Osteoblast (primary cell): ENCODE measurements at regions not wholly inside any gene's neighbourhood (a gene's known extent, or its start where the extent isn't known, plus 50 kb on each side); places are given as distances from the start of the nearest gene placed in this dataset.

Source experiments
- DNase-seq: peaks from one replicate; pipeline ENCODE4 v3.0.0; 2011; ENCODE audit warnings: low spot score, mixed read lengths; ENCODE audit not compliant: insufficient read length; ENCODE audit errors: missing footprints
- H2AFZ ChIP-seq: 2 replicates; pipeline ENCODE4 v1.6.0; 2011; ENCODE audit warnings: mild to moderate bottlenecking, low read length
- H3K27ac ChIP-seq: 2 replicates; pipeline ENCODE4 v1.5.1; 2011; ENCODE audit warnings: mild to moderate bottlenecking, low read depth, low read length, moderate library complexity
- H3K27me3 ChIP-seq: 2 replicates; pipeline ENCODE4 v1.6.0; 2012; ENCODE audit warnings: mild to moderate bottlenecking, control low read depth, inconsistent platforms, low read length, moderate library complexity; ENCODE audit not compliant: insufficient read depth
- H3K36me3 ChIP-seq: 2 replicates; pipeline ENCODE4 v1.5.1; 2011; ENCODE audit warnings: mild to moderate bottlenecking, low read length, control low read depth, moderate library complexity; ENCODE audit not compliant: insufficient read depth
- H3K4me1 ChIP-seq: 2 replicates; pipeline ENCODE4 v1.5.1; 2011; ENCODE audit warnings: mild to moderate bottlenecking, low read length, control low read depth, moderate library complexity; ENCODE audit not compliant: insufficient read depth
- H3K4me2 ChIP-seq: 2 replicates; pipeline ENCODE4 v1.6.0; 2011; ENCODE audit warnings: mild to moderate bottlenecking, low read length; ENCODE audit not compliant: insufficient read depth
- H3K4me3 ChIP-seq: fragments of 200-600 bp; sonication (generic); 3 replicates; pipeline ENCODE4 v1.5.1; 2012; ENCODE audit warnings: mild to moderate bottlenecking, low read length, inconsistent platforms; ENCODE audit not compliant: insufficient read depth
- H3K79me2 ChIP-seq: 2 replicates; pipeline ENCODE4 v1.6.0; 2012; ENCODE audit warnings: mild to moderate bottlenecking, low read length, control low read depth, inconsistent platforms; ENCODE audit not compliant: insufficient read depth
- H3K9me3 ChIP-seq: 2 replicates; pipeline ENCODE4 v1.5.1; 2011; ENCODE audit warnings: low read depth, low read length, control low read depth
- H4K20me1 ChIP-seq: 2 replicates; pipeline ENCODE4 v1.6.0; 2012; ENCODE audit warnings: mild to moderate bottlenecking, low read length, control low read depth; ENCODE audit not compliant: insufficient read depth
- CTCF ChIP-seq: IDR thresholded peaks from 2 replicates; pipeline ENCODE4 v1.5.1; 2011; ENCODE audit warnings: mild to moderate bottlenecking, low read depth, low read length, moderate library complexity; ENCODE audit errors: extremely low read depth

DNA sequence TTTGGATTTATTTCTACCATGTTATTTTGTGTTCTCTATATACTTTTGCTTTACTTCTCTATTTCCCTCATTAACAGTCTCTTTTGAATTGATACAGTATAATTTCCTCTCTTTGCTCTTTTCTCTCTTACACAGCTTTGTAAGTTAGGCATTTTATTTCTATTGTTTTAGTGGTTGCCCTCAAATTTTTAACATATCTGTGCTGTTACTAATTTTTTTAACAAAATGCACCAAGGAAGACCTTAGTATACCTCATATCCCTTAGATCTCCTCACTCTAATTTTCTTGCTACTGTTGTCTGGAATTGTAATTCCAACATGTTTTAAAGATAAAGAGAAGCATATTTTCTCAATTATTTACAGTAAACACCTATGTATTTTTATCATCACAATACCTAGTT, 416.8 kb upstream of the SLC14A2 start:
- Histone ChIP-seq H3K4me1 (peaks cover 3% of the 10 kb centered on the region), H3K9me3 (no peaks in the 10 kb centered on the region), H3K27me3 (no peaks in the 10 kb centered on the region), H2AFZ (no peak overlapping the region), H3K4me3 (no peak overlapping the region), H3K4me2 (no peak overlapping the region), H3K27ac (peak overlapping the region; percentile 51), H4K20me1 (no peaks in the 10 kb centered on the region), H3K36me3 (no peaks in the 10 kb centered on the region), H3K79me2 (no peaks in the 10 kb centered on the region)
- no peak for DNase-seq
- TF ChIP-seq CTCF: no peak

DNA sequence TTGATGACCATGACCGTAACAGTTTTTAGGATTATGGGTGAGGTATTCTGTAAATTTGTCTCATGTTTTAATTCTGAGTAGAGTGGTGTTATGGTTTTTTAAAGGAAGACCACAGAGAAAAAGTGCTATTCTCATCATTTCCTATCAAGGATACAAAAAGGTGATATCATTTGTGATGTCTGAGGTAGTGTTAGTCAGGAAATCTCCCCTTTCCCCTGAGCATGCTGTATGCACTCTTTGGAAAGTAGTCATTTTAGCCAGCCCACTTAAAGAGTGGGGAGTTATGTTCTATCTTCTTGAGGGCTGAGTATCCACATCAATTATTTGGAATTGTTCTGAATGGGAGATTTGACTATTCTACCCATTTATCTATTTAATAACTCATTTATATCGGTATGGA, 414.2 kb upstream of the SLC14A2 start:
- no peak for DNase-seq
- no peak overlapping the region for H2AFZ ChIP-seq
- no peaks in the 10 kb centered on the region for H3K27me3 ChIP-seq
- H3K9me3 ChIP-seq: no peaks in the 10 kb centered on the region
- no peaks in the 10 kb centered on the region for H3K36me3 ChIP-seq
- H3K4me2 ChIP-seq: no peak overlapping the region
- H3K79me2 ChIP-seq: no peaks in the 10 kb centered on the region
- no peak overlapping the region for H3K4me3 ChIP-seq
- TF ChIP-seq CTCF: no peak
- peaks cover 3% of the 10 kb centered on the region for H3K4me1 ChIP-seq
- no peak overlapping the region for H3K27ac ChIP-seq
- H4K20me1 ChIP-seq: no peaks in the 10 kb centered on the region

DNA sequence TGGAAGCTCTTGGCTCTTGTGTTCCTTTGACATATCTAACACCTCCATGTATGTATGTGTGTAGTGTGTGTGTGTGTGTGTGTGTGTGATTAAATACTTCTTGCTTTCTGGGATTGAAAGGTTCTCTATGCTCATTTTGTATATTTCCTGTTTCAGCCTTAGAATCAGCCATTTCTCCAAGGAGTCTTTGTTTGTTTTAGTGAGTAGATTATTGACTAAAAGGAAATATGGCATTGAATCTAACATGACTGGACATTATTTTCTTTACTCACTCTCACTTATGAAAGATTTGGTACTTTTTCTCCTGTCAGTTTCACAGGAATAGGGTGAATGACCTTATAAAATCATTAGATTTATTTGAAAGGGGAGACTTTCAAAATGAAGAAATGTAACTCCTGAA, 413.8 kb upstream of the SLC14A2 start:
- Histone ChIP-seq H3K27me3 (no peaks in the 10 kb centered on the region), H3K4me1 (peaks cover 3% of the 10 kb centered on the region), H3K79me2 (no peaks in the 10 kb centered on the region), H3K4me2 (no peak overlapping the region), H3K4me3 (no peak overlapping the region), H2AFZ (no peak overlapping the region), H3K27ac (no peak overlapping the region), H4K20me1 (no peaks in the 10 kb centered on the region), H3K9me3 (no peaks in the 10 kb centered on the region), H3K36me3 (no peaks in the 10 kb centered on the region)
- DNase-seq: no peak
- TF ChIP-seq CTCF: no peak

DNA sequence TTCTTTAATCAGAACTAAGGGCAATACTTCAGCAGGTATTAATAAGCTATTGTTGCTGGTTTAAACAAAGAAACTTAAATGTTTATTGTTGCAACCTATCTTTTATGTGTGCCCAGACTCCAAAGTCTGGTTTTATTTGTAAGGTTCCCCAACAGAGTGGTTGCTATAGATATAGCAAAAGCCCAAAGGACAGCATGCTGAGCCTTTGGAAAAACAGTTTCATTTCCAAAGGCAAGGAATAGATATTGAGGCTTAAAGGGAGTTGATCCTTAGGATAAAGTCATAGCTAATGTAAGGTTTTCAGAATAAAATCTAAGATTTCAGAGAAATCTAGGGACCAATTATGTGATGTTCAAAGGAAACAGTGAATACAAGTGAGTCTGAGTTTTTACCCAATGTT, 413.2 kb upstream of the SLC14A2 start:
- no peak overlapping the region for H2AFZ ChIP-seq
- H3K36me3 ChIP-seq: no peaks in the 10 kb centered on the region
- H3K27ac ChIP-seq: no peak overlapping the region
- peaks cover 3% of the 10 kb centered on the region for H3K4me1 ChIP-seq
- H3K4me3 ChIP-seq: no peak overlapping the region
- no peaks in the 10 kb centered on the region for H4K20me1 ChIP-seq
- H3K27me3 ChIP-seq: no peaks in the 10 kb centered on the region
- no peaks in the 10 kb centered on the region for H3K79me2 ChIP-seq
- H3K9me3 ChIP-seq: no peaks in the 10 kb centered on the region
- no peak overlapping the region for H3K4me2 ChIP-seq
- no peak for DNase-seq
- no peak for TF ChIP-seq CTCF
